ENCODE measurements at regions not wholly inside any gene's neighbourhood (a gene's known extent, or its start where the extent isn't known, plus 50 kb on each side); places are given as distances from the start of the nearest gene placed in this dataset.

DNA sequence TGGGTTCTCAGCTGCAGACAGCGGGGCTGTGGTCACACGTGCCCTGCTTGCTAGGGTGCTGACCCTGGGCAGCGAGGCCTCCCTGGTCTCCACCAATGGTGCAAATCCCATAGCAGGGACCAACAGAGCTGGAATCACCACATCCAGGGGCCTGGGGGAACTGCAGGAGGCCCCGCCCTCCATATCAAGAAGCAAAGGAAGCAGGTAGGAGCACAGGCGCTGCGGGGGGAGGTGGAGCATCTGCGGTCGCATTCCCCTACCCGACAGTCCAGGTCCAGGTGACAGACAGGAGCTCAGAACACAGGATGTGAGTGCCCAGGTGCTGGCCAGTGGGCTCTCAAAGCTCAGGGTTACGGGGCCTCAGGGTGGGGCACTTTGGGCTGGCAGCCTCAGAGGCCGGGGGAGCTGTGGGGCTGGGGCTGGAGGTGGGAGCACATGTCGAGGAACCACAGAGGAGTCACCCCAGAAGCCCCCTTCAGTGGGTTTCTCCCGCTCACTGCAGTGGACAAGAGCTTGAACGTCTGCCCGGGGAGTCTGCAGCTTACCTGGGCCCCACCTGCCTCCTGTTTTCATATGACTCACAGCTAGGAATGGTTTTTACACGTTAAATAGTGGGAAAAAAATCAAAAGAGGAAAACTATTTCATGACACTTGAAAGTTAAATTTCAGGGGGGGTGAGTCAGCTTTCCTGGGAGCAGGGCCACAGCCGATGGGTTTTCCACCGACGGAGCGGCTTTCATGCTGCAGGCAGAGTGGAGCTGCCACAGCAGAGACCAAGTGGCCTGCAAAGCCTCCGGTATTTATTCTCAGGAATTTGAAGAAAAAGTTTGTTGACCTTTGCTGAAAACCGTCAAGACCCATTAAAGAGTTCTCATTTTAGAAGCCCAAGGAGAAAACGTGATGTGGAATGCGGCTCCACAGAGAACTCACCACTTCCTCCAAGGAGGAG is 148.7 kb upstream of the PPP2R2D start:
- TF ChIP-seq NR3C1 (IDR thresholded peaks at IDR 0.05) (no peak), POLR2A (IDR thresholded peaks at IDR 0.05; ENCODE audit: low read length) (no peak), SMC3 (IDR thresholded peaks at IDR 0.05) (no peak), ZC3H11A (IDR thresholded peaks at IDR 0.05) (no peak), CTCF (IDR thresholded peaks at IDR 0.05) (no peak), REST (IDR thresholded peaks at IDR 0.05) (no peak), HEYL (CRISPR knock-in tag; IDR thresholded peaks at IDR 0.05) (no peak)
- TF ChIP-seq, protein P1, sequence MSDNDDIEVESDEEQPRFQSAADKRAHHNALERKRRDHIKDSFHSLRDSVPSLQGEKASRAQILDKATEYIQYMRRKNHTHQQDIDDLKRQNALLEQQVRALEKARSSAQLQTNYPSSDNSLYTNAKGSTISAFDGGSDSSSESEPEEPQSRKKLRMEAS (IDR thresholded peaks at IDR 0.05): no peak
